ENCODE measurements at regions not wholly inside any gene's neighbourhood (a gene's known extent, or its start where the extent isn't known, plus 50 kb on each side); places are given as distances from the start of the nearest gene placed in this dataset.

DNA sequence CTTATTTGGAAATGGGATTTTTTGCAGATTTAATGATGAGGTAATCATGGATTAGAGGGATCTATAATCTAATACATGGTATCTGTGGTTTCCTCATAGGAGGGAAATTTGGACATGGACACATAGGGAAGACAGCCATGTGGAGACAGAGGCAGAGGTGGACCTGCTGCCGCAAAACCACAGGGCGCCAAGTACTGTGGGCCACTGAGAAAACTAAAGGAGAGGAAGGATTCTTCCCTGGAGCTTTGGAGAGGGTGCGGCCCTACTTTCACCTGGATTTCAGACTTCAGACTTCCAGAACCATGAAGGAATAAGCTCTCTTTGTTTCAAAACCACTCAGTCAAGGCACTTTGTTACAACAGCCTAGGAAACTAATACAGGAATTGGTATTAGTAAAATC is 149.4 kb upstream of the AKR1E2 start:
- no peak overlapping the region for H3K4me3 Mint-ChIP-seq
- H3K27me3 Mint-ChIP-seq, result peaks cover 6 to 9% of the 10 kb centered on the region in 2 donors
- no peak for ATAC-seq (replicated peaks)
- DNase-seq, result no peak
- no peaks in the 10 kb centered on the region for H3K9me3 Mint-ChIP-seq
- H3K27ac Mint-ChIP-seq, result no peak overlapping the region
- H3K4me1 Mint-ChIP-seq, result no peaks in the 10 kb centered on the region
- H3K36me3 Mint-ChIP-seq, result no peaks in the 10 kb centered on the region

DNA sequence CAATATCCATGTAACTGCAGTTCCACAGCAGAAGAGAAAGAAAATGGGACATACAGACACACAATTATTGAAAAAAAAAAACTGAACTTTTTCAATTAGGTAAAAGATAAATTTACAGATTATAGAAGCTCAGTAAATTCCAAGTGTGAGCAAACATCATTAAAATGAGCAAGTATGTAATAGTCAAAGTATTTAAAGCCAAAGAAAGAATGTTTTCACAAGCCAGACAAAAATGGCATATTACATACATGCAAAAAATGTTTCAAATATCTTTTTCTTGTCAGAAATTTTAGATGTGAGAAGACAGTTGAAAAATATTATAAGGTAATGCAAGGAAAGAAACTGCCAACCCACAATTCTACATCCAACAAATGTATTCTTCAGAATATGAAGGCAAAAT is 150.2 kb upstream of the AKR1E2 start:
- no peak overlapping the region for H3K27ac Mint-ChIP-seq
- ATAC-seq (replicated peaks), result no peak

DNA sequence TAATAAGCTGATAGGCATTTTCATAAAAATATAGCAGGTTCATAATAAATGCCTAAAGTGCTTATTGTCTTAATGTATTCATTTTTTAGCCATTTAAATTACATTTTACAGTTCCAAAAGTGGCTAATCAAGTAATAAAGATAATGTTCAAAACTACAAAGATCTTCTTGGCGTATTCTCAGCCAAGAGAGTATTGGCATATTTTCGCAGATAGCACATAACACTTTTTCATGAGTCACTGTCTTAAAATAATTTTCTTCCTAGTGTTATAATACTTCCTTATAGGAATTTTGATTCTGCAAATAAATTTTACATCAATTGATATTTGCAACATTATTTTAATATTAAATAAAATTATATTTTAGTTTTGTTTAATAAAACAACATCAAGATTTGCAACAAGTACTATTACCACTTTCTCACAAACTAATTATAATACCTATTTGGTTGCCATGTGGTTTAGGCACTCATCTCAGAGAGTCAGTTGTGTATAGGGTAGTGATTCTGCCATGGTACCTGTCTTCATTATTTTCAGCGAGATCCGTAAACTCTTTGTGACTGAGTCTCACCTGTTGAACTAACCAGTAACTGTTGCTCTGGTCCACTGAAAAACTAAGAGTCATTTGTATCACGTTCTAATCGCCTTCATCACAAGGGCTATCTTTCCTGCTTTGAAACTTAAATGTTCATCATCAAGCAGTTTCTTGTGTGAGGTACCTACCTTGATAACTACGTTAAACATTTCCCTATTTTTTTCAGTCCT is 152.5 kb upstream of the AKR1E2 start:
- peaks cover 4 to 6% of the 10 kb centered on the region in 2 donors for H3K9me3 Mint-ChIP-seq
- no peak overlapping the region for H3K4me3 Mint-ChIP-seq
- no peaks in the 10 kb centered on the region for H3K4me1 Mint-ChIP-seq
- ATAC-seq (replicated peaks) (no peak), DNase-seq (no peak)
- peaks cover 6 to 8% of the 10 kb centered on the region in 2 donors for H3K27me3 Mint-ChIP-seq
- peak overlapping the region; percentile 69 for H3K27ac Mint-ChIP-seq
- peaks cover 0 to 2% of the 10 kb centered on the region in 2 donors for H3K36me3 Mint-ChIP-seq

More for the DNA sequence above, 150.2 kb upstream of the AKR1E2 start:
- peaks cover 6 to 9% of the 10 kb centered on the region in 2 donors for H3K27me3 Mint-ChIP-seq
- no peaks in the 10 kb centered on the region for H3K9me3 Mint-ChIP-seq
- H3K4me1 Mint-ChIP-seq, result no peaks in the 10 kb centered on the region
- no peak overlapping the region for H3K4me3 Mint-ChIP-seq
- no peak for DNase-seq
- no peaks in the 10 kb centered on the region for H3K36me3 Mint-ChIP-seq

- H3K27me3 Mint-ChIP-seq, result peaks cover 0 to 6% of the 10 kb centered on the region in 2 donors
- no peaks in the 10 kb centered on the region for H3K4me1 Mint-ChIP-seq
- peaks cover 0 to 2% of the 10 kb centered on the region in 2 donors for H3K36me3 Mint-ChIP-seq
- H3K9me3 Mint-ChIP-seq, result peaks cover 4 to 6% of the 10 kb centered on the region in 2 donors
- DNase-seq, result no peak
- ATAC-seq (replicated peaks), result no peak
- H3K27ac Mint-ChIP-seq, result no peak overlapping the region
- no peak overlapping the region for H3K4me3 Mint-ChIP-seq
Observed at GRCh38 chr10:4672201-4672600, 153.8 kb upstream of the AKR1E2 start.

- H3K27ac Mint-ChIP-seq, result no peak overlapping the region
- H3K4me1 Mint-ChIP-seq, result no peaks in the 10 kb centered on the region
- H3K36me3 Mint-ChIP-seq, result peaks cover 0 to 2% of the 10 kb centered on the region in 2 donors
- DNase-seq (no peak), ATAC-seq (replicated peaks) (no peak)
- peaks cover 4 to 6% of the 10 kb centered on the region in 2 donors for H3K9me3 Mint-ChIP-seq
- H3K27me3 Mint-ChIP-seq, result peaks cover 0 to 6% of the 10 kb centered on the region in 2 donors
- H3K4me3 Mint-ChIP-seq, result no peak overlapping the region
Observed at GRCh38 chr10:4671451-4672145, 154.4 kb upstream of the AKR1E2 start.

DNA sequence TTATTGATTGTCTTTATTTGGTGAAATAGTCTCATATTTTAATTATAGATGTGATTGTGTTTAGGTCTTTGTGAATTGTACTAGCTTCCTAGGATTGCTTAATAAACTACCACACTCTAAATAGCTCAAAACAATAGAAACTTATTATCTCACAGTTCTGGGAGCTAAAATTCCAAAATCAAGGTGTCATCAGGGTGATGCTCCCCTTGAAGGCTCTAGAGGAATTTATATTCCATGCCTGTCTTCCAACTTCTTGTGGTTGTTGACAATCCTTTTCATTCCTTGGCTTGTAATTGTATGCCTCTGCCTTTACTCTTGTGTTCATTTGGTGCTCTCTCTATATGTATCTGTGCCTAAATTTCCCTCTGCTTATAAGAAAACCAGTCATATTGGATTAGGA is 155.3 kb upstream of the AKR1E2 start:
- DNase-seq (no peak), ATAC-seq (replicated peaks) (no peak)
- H3K4me1 Mint-ChIP-seq, result no peaks in the 10 kb centered on the region
- no peak overlapping the region for H3K27ac Mint-ChIP-seq
- peaks cover 0 to 2% of the 10 kb centered on the region in 2 donors for H3K36me3 Mint-ChIP-seq
- no peak overlapping the region for H3K4me3 Mint-ChIP-seq
- peaks cover 4 to 6% of the 10 kb centered on the region in 2 donors for H3K9me3 Mint-ChIP-seq
- H3K27me3 Mint-ChIP-seq, result no peaks in the 10 kb centered on the region

DNA sequence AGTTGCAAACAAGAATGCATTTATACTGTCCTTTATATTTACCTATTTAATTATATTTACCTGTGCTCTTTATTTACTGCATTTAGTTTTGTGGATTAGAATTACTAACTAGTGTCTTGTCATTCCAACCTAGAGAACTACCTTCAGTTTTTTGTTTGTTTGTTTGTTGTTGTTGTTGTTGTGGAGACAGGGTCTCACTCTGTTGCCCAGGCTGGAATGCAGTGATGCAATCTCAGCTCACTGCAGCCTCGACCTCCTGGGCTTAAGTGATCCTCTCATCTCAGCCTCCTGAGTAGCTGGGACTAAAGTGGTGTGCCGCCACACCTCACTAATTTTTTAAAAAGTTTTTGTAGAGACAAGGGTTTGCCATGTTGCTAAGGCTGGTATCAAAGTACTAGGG is 156.4 kb upstream of the AKR1E2 start:
- Mint-ChIP-seq H3K36me3 (peaks cover 0 to 2% of the 10 kb centered on the region in 2 donors), H3K27me3 (no peaks in the 10 kb centered on the region), H3K4me3 (no peak overlapping the region), H3K4me1 (no peaks in the 10 kb centered on the region), H3K9me3 (peaks cover 4 to 6% of the 10 kb centered on the region in 2 donors), H3K27ac (no peak overlapping the region)
- no peak for ATAC-seq (replicated peaks)
- no peak for DNase-seq

GRCh38 chr10:4663162-4663992 is 162.6 kb upstream of the AKR1E2 start:
- Mint-ChIP-seq H3K36me3 (no peaks in the 10 kb centered on the region), H3K4me3 (peak overlapping the region in 1 of 2 donors; percentile 41), H3K27me3 (peaks cover 0 to 6% of the 10 kb centered on the region in 2 donors), H3K9me3 (no peaks in the 10 kb centered on the region), H3K27ac (peak overlapping the region; percentile 63), H3K4me1 (peaks cover 9 to 27% of the 10 kb centered on the region in 2 donors)
- DNase-seq, result peak; percentile 70
- peak; percentile 100 for ATAC-seq (replicated peaks)

DNA sequence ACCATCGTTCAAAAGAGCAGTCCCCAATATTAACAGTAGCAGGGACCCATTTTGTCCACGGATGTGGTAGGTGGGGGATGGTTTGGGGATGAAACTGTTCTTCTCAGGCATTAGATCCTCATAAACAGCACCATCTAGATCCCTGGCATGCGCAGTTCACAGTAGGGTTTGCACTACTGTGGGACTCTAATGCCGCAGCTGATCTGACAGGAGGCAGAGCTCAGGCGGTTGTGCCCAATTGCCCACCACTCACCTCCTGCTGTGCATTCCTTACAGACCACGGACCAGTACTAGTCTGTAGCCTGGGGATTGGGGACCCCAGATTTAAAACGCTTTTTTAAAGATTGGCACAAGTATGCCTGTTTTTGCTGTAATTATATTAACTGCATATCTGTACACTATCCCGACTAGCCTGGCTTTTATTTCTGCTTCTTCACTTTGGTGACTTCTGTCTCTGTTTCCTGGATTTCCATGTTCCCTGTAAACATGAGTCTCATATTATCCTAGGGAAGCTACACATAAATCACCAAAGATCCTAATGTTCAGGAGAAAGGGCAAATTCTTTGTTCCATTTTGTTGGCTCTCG is 163.3 kb upstream of the AKR1E2 start:
- Mint-ChIP-seq H3K9me3 (no peaks in the 10 kb centered on the region), H3K36me3 (no peaks in the 10 kb centered on the region), H3K27ac (peak overlapping the region; percentile 63), H3K4me1 (peaks cover 9 to 27% of the 10 kb centered on the region in 2 donors), H3K4me3 (no peak overlapping the region), H3K27me3 (peaks cover 0 to 6% of the 10 kb centered on the region in 2 donors)
- ATAC-seq (replicated peaks) (no peak), DNase-seq (no peak)

GRCh38 chr10:4661511-4662255 is 164.3 kb upstream of the AKR1E2 start:
- ATAC-seq (replicated peaks) (no peak), DNase-seq (no peak)
- Mint-ChIP-seq H3K27me3 (peaks cover 0 to 6% of the 10 kb centered on the region in 2 donors), H3K27ac (no peak overlapping the region), H3K4me1 (peaks cover 9 to 27% of the 10 kb centered on the region in 2 donors), H3K9me3 (no peaks in the 10 kb centered on the region), H3K4me3 (no peak overlapping the region), H3K36me3 (no peaks in the 10 kb centered on the region)

DNA sequence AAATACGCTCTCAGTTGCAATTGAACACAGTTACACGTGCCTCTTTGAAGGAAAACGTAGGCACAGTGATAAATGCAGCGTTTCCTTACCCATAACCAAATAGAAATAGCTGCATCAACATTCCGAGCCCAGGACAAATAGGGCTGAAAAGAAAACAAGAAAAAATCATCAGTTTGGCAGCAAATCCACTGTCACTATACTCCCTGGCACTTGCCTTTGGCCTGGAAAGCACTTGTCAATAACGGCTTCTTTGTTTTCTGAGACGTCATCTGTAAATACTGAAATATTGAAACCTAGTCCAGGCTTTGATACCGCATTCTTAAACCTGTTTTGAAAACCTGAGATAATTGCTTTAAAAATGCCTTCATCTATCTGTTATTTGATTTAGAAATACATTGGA is 167.2 kb upstream of the AKR1E2 start:
- H3K27ac Mint-ChIP-seq, result no peak overlapping the region
- H3K36me3 Mint-ChIP-seq, result no peaks in the 10 kb centered on the region
- no peak overlapping the region for H3K4me3 Mint-ChIP-seq
- ATAC-seq (replicated peaks) (no peak), DNase-seq (no peak)
- peaks cover 9 to 26% of the 10 kb centered on the region in 2 donors for H3K4me1 Mint-ChIP-seq
- peaks cover 0 to under 1% of the 10 kb centered on the region in 2 donors for H3K9me3 Mint-ChIP-seq
- peaks cover 0 to 6% of the 10 kb centered on the region in 2 donors for H3K27me3 Mint-ChIP-seq

GRCh38 chr10:4656576-4657194 is 169.3 kb upstream of the AKR1E2 start:
- ATAC-seq (replicated peaks) (no peak), DNase-seq (peak; percentile 27)
- Mint-ChIP-seq H3K27ac (no peak overlapping the region), H3K4me3 (no peak overlapping the region), H3K4me1 (peaks cover 4 to 17% of the 10 kb centered on the region in 2 donors), H3K9me3 (peaks cover 0 to 1% of the 10 kb centered on the region in 2 donors), H3K36me3 (no peaks in the 10 kb centered on the region), H3K27me3 (no peaks in the 10 kb centered on the region)

GRCh38 chr10:4655879-4656278 is 170.1 kb upstream of the AKR1E2 start:
- ATAC-seq (replicated peaks) (no peak), DNase-seq (no peak)
- peaks cover 5 to 15% of the 10 kb centered on the region in 2 donors for H3K4me1 Mint-ChIP-seq
- H3K4me3 Mint-ChIP-seq, result no peak overlapping the region
- H3K27me3 Mint-ChIP-seq, result no peaks in the 10 kb centered on the region
- no peaks in the 10 kb centered on the region for H3K36me3 Mint-ChIP-seq
- no peak overlapping the region for H3K27ac Mint-ChIP-seq
- peaks cover 0 to 1% of the 10 kb centered on the region in 2 donors for H3K9me3 Mint-ChIP-seq
